Brain microvascular endothelial cell (primary cell): ENCODE measurements at regions not wholly inside any gene's neighbourhood (a gene's known extent, or its start where the extent isn't known, plus 50 kb on each side); places are given as distances from the start of the nearest gene placed in this dataset.
A peak's percentile ranks its signal among the peaks of the same experiment; 100 is the strongest.

Experiments used
- DNase-seq: peaks from one replicate; pipeline ENCODE4 v3.0.0-alpha.2; 2020
- H3K27ac ChIP-seq: fragments of 250-450 bp; sonication (Bioruptor Pico); 2 replicates; pipeline ENCODE4 v1.5.1; 2020; ENCODE audit warnings: mild to moderate bottlenecking, moderate library complexity
- H3K27me3 ChIP-seq: fragments of 250-450 bp; sonication (Bioruptor Pico); replicated peaks from 2 replicates; pipeline ENCODE4 v1.5.1; 2020; ENCODE audit warnings: mild to moderate bottlenecking
- H3K36me3 ChIP-seq: fragments of 250-450 bp; sonication (Bioruptor Pico); replicated peaks from 2 replicates; pipeline ENCODE4 v1.5.1; 2020; ENCODE audit warnings: mild to moderate bottlenecking
- H3K4me3 ChIP-seq: 2 replicates; pipeline ENCODE4 v1.5.1; 2011; ENCODE audit warnings: low read depth, mild to moderate bottlenecking, control low read depth, low read length, moderate library complexity
- in situ Hi-C: cut with HindIII; loops from 2 replicates; pipeline ENCODE4 v1.10.0; 2017; ENCODE audit warnings: low sequenced_read_pairs, low pct_ligation_motif_present
- TF ChIP-seq, protein P1 (sequence below): IDR thresholded peaks from 2 replicates; pipeline ENCODE4 v1.5.1; 2011; ENCODE audit warnings: low read depth, mild to moderate bottlenecking, moderate library complexity, low read length, control low read depth, inconsistent platforms; ENCODE audit errors: missing control alignments

DNA sequence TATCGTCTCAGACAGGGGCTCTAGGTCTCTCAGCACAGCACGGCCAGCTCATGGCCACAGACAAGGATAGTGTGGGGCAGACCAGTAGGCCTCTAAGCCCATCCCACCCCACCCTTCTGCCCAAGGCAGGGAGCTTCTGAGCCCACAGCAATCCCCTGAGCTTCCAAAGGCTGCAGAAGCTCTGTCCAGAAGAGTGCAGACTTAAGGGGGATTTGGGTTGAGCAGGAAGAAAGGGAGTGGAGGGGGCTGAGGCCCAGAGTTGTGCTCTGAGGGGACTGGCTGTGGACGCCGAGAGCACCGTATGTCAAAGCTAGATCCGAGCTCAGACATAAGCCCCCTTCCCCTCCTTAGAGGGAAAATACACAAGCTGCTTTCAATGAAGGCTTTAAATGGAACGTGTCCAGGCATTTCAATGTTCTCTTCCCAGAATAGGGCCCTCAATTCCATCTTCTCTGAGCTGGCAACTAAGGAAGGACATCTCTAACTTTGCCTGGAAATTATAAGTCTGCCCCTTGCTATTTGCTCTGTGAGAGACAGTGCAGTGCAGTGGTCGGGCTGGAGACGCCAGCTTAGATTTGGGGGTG lies 116.4 kb upstream of the RPL38 start:
- H3K36me3 ChIP-seq = no peaks in the 10 kb centered on the region
- no peak overlapping the region for H3K4me3 ChIP-seq
- no peak for DNase-seq
- in situ Hi-C loops = no loop called here
- no peaks in the 10 kb centered on the region for H3K27me3 ChIP-seq
- H3K27ac ChIP-seq = no peak overlapping the region
- TF ChIP-seq, protein P1, sequence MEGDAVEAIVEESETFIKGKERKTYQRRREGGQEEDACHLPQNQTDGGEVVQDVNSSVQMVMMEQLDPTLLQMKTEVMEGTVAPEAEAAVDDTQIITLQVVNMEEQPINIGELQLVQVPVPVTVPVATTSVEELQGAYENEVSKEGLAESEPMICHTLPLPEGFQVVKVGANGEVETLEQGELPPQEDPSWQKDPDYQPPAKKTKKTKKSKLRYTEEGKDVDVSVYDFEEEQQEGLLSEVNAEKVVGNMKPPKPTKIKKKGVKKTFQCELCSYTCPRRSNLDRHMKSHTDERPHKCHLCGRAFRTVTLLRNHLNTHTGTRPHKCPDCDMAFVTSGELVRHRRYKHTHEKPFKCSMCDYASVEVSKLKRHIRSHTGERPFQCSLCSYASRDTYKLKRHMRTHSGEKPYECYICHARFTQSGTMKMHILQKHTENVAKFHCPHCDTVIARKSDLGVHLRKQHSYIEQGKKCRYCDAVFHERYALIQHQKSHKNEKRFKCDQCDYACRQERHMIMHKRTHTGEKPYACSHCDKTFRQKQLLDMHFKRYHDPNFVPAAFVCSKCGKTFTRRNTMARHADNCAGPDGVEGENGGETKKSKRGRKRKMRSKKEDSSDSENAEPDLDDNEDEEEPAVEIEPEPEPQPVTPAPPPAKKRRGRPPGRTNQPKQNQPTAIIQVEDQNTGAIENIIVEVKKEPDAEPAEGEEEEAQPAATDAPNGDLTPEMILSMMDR = no peak

DNA sequence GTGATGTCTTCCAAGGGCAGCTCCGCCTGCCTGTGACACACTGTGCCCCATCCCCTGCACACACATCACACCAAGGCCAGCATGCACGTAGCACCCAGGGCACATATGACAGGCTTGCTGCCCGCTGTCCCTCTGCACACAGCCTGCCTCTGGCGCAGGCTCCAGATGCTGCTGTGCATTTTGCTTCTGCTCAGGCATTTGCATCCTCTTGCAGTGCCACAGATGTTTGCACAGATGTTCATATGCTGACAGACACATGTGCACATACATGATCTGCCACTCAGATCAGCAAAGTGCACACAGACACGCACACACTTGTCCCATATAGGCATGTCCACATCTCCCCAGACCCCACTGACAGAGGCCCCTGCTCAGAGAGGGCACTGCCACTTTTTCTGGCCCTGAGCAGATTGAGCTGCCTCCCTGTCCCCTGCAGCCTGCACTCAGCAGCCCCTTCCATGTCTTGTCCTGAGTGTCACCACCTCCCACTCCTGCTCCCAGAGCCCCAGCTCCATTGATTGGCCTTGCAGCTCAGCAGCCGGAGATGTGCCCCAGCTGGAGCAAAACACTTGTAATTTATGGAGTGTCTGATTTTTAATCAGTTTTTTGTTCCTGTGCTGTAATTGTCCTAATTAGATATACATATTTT lies 115.1 kb upstream of the RPL38 start:
- H3K27me3 ChIP-seq = no peaks in the 10 kb centered on the region
- in situ Hi-C loops = no loop called here
- H3K36me3 ChIP-seq = no peaks in the 10 kb centered on the region
- TF ChIP-seq, protein P1 = no peak
- DNase-seq = no peak
- H3K4me3 ChIP-seq = no peak overlapping the region
- no peak overlapping the region for H3K27ac ChIP-seq

DNA sequence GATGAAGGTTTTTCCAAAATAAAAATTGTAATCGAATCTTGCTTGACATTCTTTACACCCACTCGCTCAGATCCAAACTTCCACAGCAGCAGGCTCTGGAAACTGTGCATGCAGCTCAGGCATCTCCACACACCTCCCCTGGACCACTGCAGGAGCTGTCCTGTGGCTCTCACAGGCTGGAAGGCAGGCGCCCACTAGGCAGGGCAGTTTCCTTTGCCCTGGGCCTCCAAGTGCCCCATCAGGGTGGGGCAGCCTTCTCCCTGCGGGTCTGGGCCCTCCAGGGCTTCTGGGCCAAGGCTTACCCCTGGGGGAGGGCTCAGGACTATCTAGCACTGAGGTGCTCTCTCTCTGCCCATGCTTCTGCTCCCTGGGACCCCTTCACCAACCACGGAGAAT lies 114.5 kb upstream of the RPL38 start:
- in situ Hi-C loops = no loop called here
- TF ChIP-seq, protein P1 = no peak
- no peak for DNase-seq
- H3K27me3 ChIP-seq = no peaks in the 10 kb centered on the region
- H3K36me3 ChIP-seq = no peaks in the 10 kb centered on the region
- H3K4me3 ChIP-seq = no peak overlapping the region
- no peak overlapping the region for H3K27ac ChIP-seq

DNA sequence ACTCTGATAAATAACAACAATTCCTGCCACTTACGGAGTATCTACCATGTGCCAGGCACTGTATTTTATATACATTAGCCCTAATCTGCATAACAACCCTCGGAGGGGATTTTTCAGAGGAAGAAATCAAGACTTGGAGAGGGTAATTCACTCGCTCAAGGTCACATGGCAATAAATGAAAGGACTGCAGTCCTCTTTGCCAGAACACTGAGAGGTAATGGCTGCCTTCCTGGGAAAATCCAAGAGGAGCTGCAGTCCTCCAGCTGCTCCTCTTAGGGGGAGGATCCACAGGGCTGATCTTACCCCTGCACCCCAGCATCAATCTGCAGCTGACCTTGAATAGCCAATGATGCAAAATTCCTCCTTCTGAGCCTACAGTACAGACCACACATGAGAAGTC lies 114.1 kb upstream of the RPL38 start:
- Histone ChIP-seq H3K4me3 (no peak overlapping the region), H3K36me3 (no peaks in the 10 kb centered on the region), H3K27me3 (no peaks in the 10 kb centered on the region), H3K27ac (no peak overlapping the region)
- no peak for DNase-seq
- TF ChIP-seq, protein P1 = no peak
- in situ Hi-C loops = no loop called here

DNA sequence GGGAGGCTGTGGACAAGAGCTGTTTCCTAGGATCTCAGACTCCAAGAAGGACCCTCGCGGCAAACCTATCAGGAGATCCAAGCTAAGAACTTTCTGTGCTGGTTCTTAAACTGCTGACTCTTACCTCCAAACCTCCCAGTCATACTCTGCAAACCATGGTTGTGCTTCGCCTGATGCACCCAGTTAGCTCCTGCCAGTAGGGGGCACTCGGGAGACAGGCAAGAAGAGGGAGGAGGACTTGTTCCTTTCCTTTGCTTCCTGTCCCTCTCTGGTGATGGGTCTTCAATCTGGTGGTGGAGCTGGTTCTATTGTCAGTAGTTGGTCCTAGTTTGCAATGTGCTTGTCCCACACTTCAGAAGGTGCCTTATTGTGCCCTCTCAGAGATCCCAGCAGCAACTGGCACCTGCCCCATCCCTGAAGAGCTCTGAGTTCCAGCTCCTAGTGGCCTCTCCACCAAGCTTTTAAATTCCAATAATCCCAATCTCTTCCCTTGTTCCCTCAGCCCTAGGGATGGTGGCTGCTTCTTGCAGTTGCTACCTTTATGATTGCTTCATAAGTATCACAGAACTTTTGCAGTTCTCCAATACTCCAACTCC lies 113.5 kb upstream of the RPL38 start:
- in situ Hi-C loops = no loop called here
- Histone ChIP-seq H3K4me3 (no peak overlapping the region), H3K36me3 (no peaks in the 10 kb centered on the region), H3K27ac (no peak overlapping the region), H3K27me3 (no peaks in the 10 kb centered on the region)
- TF ChIP-seq, protein P1 = peak; percentile 42
- peak; percentile 11 for DNase-seq

DNA sequence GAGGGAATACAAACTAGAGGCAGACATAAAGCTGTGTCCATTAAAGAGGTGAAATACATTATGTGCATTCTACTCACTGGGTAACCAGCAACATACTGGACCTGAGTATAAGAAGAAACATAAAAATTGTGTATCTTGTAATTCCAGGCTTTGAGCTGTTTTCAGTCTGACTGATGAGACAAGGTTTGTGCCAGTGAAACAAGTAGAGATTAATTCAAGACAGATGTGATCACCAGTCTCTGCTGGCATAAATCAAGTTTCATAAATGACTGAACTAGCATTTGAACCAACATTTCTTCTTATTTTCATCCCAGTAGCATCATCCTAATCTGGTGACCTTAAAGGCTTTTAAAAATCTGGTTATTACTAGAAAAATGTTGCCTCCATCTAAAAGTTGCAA lies 108.8 kb upstream of the RPL38 start:
- H3K36me3 ChIP-seq = no peaks in the 10 kb centered on the region
- no peak for DNase-seq
- H3K27me3 ChIP-seq = no peaks in the 10 kb centered on the region
- TF ChIP-seq, protein P1 = no peak
- no peak overlapping the region for H3K4me3 ChIP-seq
- in situ Hi-C loops = no loop called here
- no peak overlapping the region for H3K27ac ChIP-seq
